ENCODE measurements at regions not wholly inside any gene's neighbourhood (a gene's known extent, or its start where the extent isn't known, plus 50 kb on each side); places are given as distances from the start of the nearest gene placed in this dataset.

- TF ChIP-seq CTCF (IDR thresholded peaks at IDR 0.05) (no peak), POLR2AphosphoS5 (IDR thresholded peaks at IDR 0.05) (no peak)
Observed at GRCh38 chr4:60122820-60123219, 1077.3 kb upstream of the ADGRL3 start.
